ENCODE measurements at regions not wholly inside any gene's neighbourhood (a gene's known extent, or its start where the extent isn't known, plus 50 kb on each side); places are given as distances from the start of the nearest gene placed in this dataset.

GRCh38 chr13:31049083-31049482, 112.6 kb downstream of the HSPH1 start:
- TF ChIP-seq CTCF (IDR thresholded peaks at IDR 0.05) (no peak), POLR2A (IDR thresholded peaks at IDR 0.05) (no peak)

All from lower leg skin (tissue), 3 donors.